ENCODE measurements at regions not wholly inside any gene's neighbourhood (a gene's known extent, or its start where the extent isn't known, plus 50 kb on each side); places are given as distances from the start of the nearest gene placed in this dataset.

- TF ChIP-seq MAX (CRISPR knock-in tag; IDR thresholded peaks at IDR 0.05) (no peak), KAT7 (CRISPR knock-in tag; IDR thresholded peaks at IDR 0.05; ENCODE audit: borderline replicate concordance) (no peak), E2F5 (CRISPR knock-in tag; IDR thresholded peaks at IDR 0.05) (no peak), ZNF532 (CRISPR knock-in tag; IDR thresholded peaks at IDR 0.05; ENCODE audit: borderline replicate concordance) (no peak), SOX15 (CRISPR knock-in tag; IDR thresholded peaks at IDR 0.05) (no peak), CTCF (IDR thresholded peaks at IDR 0.05) (no peak), SP1 (CRISPR knock-in tag; conservative IDR thresholded peaks at IDR 0.05) (no peak), ZBTB43 (CRISPR knock-in tag; IDR thresholded peaks at IDR 0.05) (no peak), TEAD4 (CRISPR knock-in tag; IDR thresholded peaks at IDR 0.05) (no peak), NR2C2 (CRISPR knock-in tag; IDR thresholded peaks at IDR 0.05) (no peak)
These were observed 126.4 kb downstream of the GNAT3 start for GRCh38 chr7:80385508-80385907.

All from WTC11 (cell line).